SK-N-SH treated with all-trans-retinoic acid at 6 μM for 48 hours (cell line): ENCODE measurements at regions not wholly inside any gene's neighbourhood (a gene's known extent, or its start where the extent isn't known, plus 50 kb on each side); places are given as distances from the start of the nearest gene placed in this dataset.

Experiments used
- BACH2 ChIP-seq: fragments of 250-450 bp; sonication (Bioruptor Pico); IDR thresholded peaks from 2 replicates; pipeline ENCODE4 v1.9.0; 2021; ENCODE audit warnings: mild to moderate bottlenecking, borderline replicate concordance
- ISL1 ChIP-seq: fragments of 250-450 bp; sonication (Bioruptor Pico); IDR thresholded peaks from 2 replicates; pipeline ENCODE4 v2.1.2; 2022; ENCODE audit warnings: mild to moderate bottlenecking, moderate library complexity
- ZC3H10 ChIP-seq: fragments of 250-450 bp; sonication (Bioruptor Pico); IDR thresholded peaks from 2 replicates; pipeline ENCODE4 v1.5.1; 2021; ENCODE audit warnings: mild to moderate bottlenecking, moderate library complexity

GRCh38 chr11:111157571-111157970 lies 88.0 kb upstream of the POU2AF2 start:
- no peak for TF ChIP-seq ZC3H10
- TF ChIP-seq BACH2 (CRISPR knock-in tag): no peak
- no peak for TF ChIP-seq ISL1 (CRISPR knock-in tag)
